ENCODE measurements at regions not wholly inside any gene's neighbourhood (a gene's known extent, or its start where the extent isn't known, plus 50 kb on each side); places are given as distances from the start of the nearest gene placed in this dataset.

- intact Hi-C loops (cut with DNase I, micrococcal nuclease), result no loop called here
- Mint-ChIP-seq H3K27me3 (no peaks in the 10 kb centered on the region), H3K27ac (no peak overlapping the region), H3K4me3 (no peak overlapping the region), H3K4me1 (ENCODE audit: low read depth) (no peaks in the 10 kb centered on the region), H3K9me3 (peaks cover 17% of the 10 kb centered on the region), H3K36me3 (ENCODE audit: low read depth) (no peaks in the 10 kb centered on the region)
- POLR2A ChIA-PET, result no interaction called here
- Histone ChIP-seq H3K27me3 (ENCODE audit: control insufficient read depth in 1 of 2, insufficient read depth in 2 of 2, low read length in 2 of 2) (no peaks in the 10 kb centered on the region), H3K36me3 (ENCODE audit: insufficient read depth, low read length) (no peaks in the 10 kb centered on the region), H3K27ac (ENCODE audit: low read depth in 1 of 2, low read length in 2 of 2) (no peak overlapping the region), H3K4me1 (ENCODE audit: insufficient read depth, low read length) (no peaks in the 10 kb centered on the region), H3K4me3 (ENCODE audit: low read length) (no peak overlapping the region), H3K9me3 (ENCODE audit: control insufficient read depth in 1 of 2, insufficient read depth in 1 of 2, low read length in 2 of 2) (peaks cover 0 to 14% of the 10 kb centered on the region in 2 experiments)
- TF ChIP-seq, protein P1, sequence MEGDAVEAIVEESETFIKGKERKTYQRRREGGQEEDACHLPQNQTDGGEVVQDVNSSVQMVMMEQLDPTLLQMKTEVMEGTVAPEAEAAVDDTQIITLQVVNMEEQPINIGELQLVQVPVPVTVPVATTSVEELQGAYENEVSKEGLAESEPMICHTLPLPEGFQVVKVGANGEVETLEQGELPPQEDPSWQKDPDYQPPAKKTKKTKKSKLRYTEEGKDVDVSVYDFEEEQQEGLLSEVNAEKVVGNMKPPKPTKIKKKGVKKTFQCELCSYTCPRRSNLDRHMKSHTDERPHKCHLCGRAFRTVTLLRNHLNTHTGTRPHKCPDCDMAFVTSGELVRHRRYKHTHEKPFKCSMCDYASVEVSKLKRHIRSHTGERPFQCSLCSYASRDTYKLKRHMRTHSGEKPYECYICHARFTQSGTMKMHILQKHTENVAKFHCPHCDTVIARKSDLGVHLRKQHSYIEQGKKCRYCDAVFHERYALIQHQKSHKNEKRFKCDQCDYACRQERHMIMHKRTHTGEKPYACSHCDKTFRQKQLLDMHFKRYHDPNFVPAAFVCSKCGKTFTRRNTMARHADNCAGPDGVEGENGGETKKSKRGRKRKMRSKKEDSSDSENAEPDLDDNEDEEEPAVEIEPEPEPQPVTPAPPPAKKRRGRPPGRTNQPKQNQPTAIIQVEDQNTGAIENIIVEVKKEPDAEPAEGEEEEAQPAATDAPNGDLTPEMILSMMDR (IDR thresholded peaks at IDR 0.05), result no peak
- ATAC-seq (ENCODE audit: poor library complexity) (no peak), DNase-seq (no peak)
- CTCF ChIA-PET, result no interaction called here
Observed at GRCh38 chr12:17759982-17760381, 330.0 kb downstream of the RERGL start.

Measured in CD4-positive, alpha-beta T cell (primary cell).